A673 (cell line): ENCODE measurements at regions not wholly inside any gene's neighbourhood (a gene's known extent, or its start where the extent isn't known, plus 50 kb on each side); places are given as distances from the start of the nearest gene placed in this dataset.

Experiments used
- CTCF ChIP-seq: fragments of 300-800, 200-600 bp; sonication (generic); conservative IDR thresholded peaks from 2 replicates; pipeline ENCODE4 v1.5.1; 2017; ENCODE audit warnings: low read depth, mild to moderate bottlenecking, antibody characterized with exemption, low read length, moderate library complexity, mixed read lengths
- EZH2 ChIP-seq: fragments of 200-600 bp; sonication (generic); IDR thresholded peaks from 2 replicates; pipeline ENCODE4 v1.6.1; 2017; ENCODE audit warnings: borderline replicate concordance, low read depth, mild to moderate bottlenecking, mixed read lengths, antibody characterized with exemption, low read length; ENCODE audit not compliant: poor library complexity, severe bottlenecking

GRCh38 chr5:126081209-126081608 lies 342.0 kb upstream of the GRAMD2B start:
- TF ChIP-seq CTCF (no peak), EZH2 (no peak)
